Right cardiac atrium (tissue), 5 donors: ENCODE measurements at regions not wholly inside any gene's neighbourhood (a gene's known extent, or its start where the extent isn't known, plus 50 kb on each side); places are given as distances from the start of the nearest gene placed in this dataset.
A peak's percentile ranks its signal among the peaks of the same experiment; 100 is the strongest.

ENCODE experiments used
- ATAC-seq, 2 donors: fragments of 200-7000 bp; cut with Tn5 transposase; one replicate each; pipeline versions ENCODE4 v1.8.0 to v1.9.1; 2020; ENCODE audit warnings: moderate library complexity in 2 of 2, mild to moderate bottlenecking in 1 of 2
- DNase-seq, 3 donors: peaks; one replicate each; pipeline ENCODE4 v3.0.0-alpha.2; 2020
- H3K27ac ChIP-seq: one replicate; pipeline ENCODE4 v1.5.1; 2013; ENCODE audit warnings: mild to moderate bottlenecking, low read length, control low read depth, moderate library complexity
- H3K27me3 ChIP-seq: one replicate; pipeline ENCODE4 v1.6.1; 2013; ENCODE audit not compliant: control insufficient read depth, insufficient read depth
- H3K4me1 ChIP-seq: one replicate; pipeline ENCODE4 v1.6.1; 2013; ENCODE audit warnings: low read length; ENCODE audit not compliant: control insufficient read depth, insufficient read depth
- H3K4me3 ChIP-seq: one replicate; pipeline ENCODE4 v1.5.1; 2013; ENCODE audit warnings: low read length, control low read depth
- H3K9me3 ChIP-seq: one replicate; pipeline ENCODE4 v1.6.1; 2013; ENCODE audit warnings: low read length; ENCODE audit not compliant: control insufficient read depth
- WGBS: extraction: QIAGEN DNeasy Blood & Tissue Kit; methylation state at CpG from one replicate; pipeline ENCODE4 v1.1.7; 2013; 5-methylcytosine and 5-hydroxymethylcytosine counted together
- intact Hi-C, 4 donors: fragments of 100-400 bp; cut with DNase I; formaldehyde crosslinking; loops; one replicate each; pipeline versions ENCODE4 v1.11.0 to v1.14.0; 2022 to 2023
- donor health status: healthy with polysubstance abuse.
- donor health status: DM: no; HTN: yes; CAD: no.
- donor health status: DM: no; HTN: no; CAD: no.
- donor health status: DM: no; HTN: yes; CAD: no; lungs with severe emphysema.
- donor health status: DM: yes; HTN: yes; CAD: no.

GRCh38 chr9:126036881-126037291 lies 289.7 kb downstream of the PBX3 start:
- ATAC-seq: peak in 1 of 2 donors; percentile 19
- Histone ChIP-seq H3K27me3 (no peaks in the 10 kb centered on the region), H3K4me3 (no peak overlapping the region), H3K9me3 (no peaks in the 10 kb centered on the region), H3K27ac (no peak overlapping the region), H3K4me1 (no peaks in the 10 kb centered on the region)
- WGBS: 19% methylated on average over 19 of the region's 19 CpGs
- DNase-seq: peak in 1 of 3 donors; percentile 55
- intact Hi-C loops: no loop called here

DNA sequence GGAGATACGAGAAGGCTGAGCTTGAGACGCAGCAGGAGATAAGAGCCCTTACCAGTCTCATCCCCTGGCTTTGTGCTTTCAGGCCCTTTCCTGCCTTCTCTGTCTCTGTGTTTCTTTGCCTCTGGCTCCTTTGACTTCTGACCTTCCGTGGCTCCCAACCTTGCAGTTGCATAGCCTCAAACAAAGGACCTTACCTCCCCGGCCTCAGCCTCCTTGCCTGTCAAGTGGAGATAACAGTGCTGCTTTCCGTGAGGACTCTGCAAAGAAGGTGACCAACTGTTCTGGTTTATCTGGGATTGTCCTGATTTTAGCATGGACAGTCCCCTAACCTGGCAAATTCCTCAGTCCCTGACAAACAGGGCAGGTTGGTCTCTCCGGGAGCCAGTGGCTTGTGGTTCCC lies 287.8 kb upstream of the MVB12B start:
- WGBS: 69% methylated on average over 6 of the region's 6 CpGs
- ATAC-seq (no peak), DNase-seq (no peak)
- Histone ChIP-seq H3K4me3 (no peak overlapping the region), H3K4me1 (no peaks in the 10 kb centered on the region), H3K27ac (no peak overlapping the region), H3K9me3 (no peaks in the 10 kb centered on the region), H3K27me3 (no peaks in the 10 kb centered on the region)
- intact Hi-C loops: no loop called here

DNA sequence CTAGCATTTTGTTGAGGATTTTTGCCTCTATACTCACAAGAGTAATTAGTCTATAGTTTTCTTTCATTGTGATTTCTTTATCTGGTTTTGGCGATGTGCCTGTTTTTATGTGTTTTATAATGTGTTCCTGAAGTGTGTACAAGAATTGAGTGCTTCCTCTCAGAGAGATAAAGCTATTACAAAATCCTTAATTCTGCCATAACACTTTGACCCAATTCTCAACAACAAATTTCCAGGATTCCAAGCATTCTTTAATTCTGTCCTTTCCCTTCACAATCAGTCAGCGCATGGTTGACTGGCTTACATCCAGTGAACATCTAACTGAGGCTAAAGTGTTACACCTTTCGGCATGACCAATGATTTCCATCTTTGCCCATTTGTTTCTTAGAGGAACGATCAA lies 282.9 kb upstream of the MVB12B start:
- 57% methylated on average over 4 of the region's 4 CpGs for WGBS
- no peak overlapping the region for H3K27ac ChIP-seq
- no peaks in the 10 kb centered on the region for H3K4me1 ChIP-seq
- ATAC-seq (no peak), DNase-seq (no peak)
- no peak overlapping the region for H3K4me3 ChIP-seq
- intact Hi-C loops: no loop called here
- peaks cover 5% of the 10 kb centered on the region for H3K9me3 ChIP-seq
- no peaks in the 10 kb centered on the region for H3K27me3 ChIP-seq

GRCh38 chr9:126049088-126049487 lies 277.5 kb upstream of the MVB12B start:
- whole genome bisulfite sequencing: 62% methylated on average over 8 of the region's 8 CpGs
- no peak overlapping the region for H3K4me3 ChIP-seq
- ATAC-seq: no peak
- no peaks in the 10 kb centered on the region for H3K4me1 ChIP-seq
- no peak overlapping the region for H3K27ac ChIP-seq
- intact Hi-C loops: no loop called here
- DNase-seq: no peak
- H3K27me3 ChIP-seq: no peaks in the 10 kb centered on the region
- peaks cover 5% of the 10 kb centered on the region for H3K9me3 ChIP-seq

- no peak for ATAC-seq
- no peaks in the 10 kb centered on the region for H3K4me1 ChIP-seq
- no peak overlapping the region for H3K27ac ChIP-seq
- WGBS: 69% methylated on average over 26 of the region's 26 CpGs
- no peak for DNase-seq
- H3K9me3 ChIP-seq: peaks cover 5% of the 10 kb centered on the region
- intact Hi-C loops: no loop called here
- no peak overlapping the region for H3K4me3 ChIP-seq
- H3K27me3 ChIP-seq: no peaks in the 10 kb centered on the region
Observed at GRCh38 chr9:126049896-126050604, 276.6 kb upstream of the MVB12B start.

GRCh38 chr9:126050605-126050990 lies 276.0 kb upstream of the MVB12B start:
- Histone ChIP-seq H3K27me3 (no peaks in the 10 kb centered on the region), H3K4me1 (no peaks in the 10 kb centered on the region), H3K9me3 (peaks cover 5% of the 10 kb centered on the region), H3K27ac (no peak overlapping the region), H3K4me3 (no peak overlapping the region)
- 73% methylated on average over 9 of the region's 9 CpGs for WGBS
- ATAC-seq: no peak
- intact Hi-C loops: no loop called here
- no peak for DNase-seq

GRCh38 chr9:126051446-126052130 lies 275.0 kb upstream of the MVB12B start:
- Histone ChIP-seq H3K27me3 (no peaks in the 10 kb centered on the region), H3K9me3 (no peaks in the 10 kb centered on the region), H3K27ac (no peak overlapping the region), H3K4me1 (no peaks in the 10 kb centered on the region), H3K4me3 (no peak overlapping the region)
- ATAC-seq (no peak), DNase-seq (no peak)
- WGBS: 76% methylated on average over 15 of the region's 15 CpGs
- intact Hi-C loops: no loop called here

- DNase-seq (no peak), ATAC-seq (no peak)
- Histone ChIP-seq H3K4me3 (no peak overlapping the region), H3K9me3 (no peaks in the 10 kb centered on the region), H3K27ac (no peak overlapping the region), H3K27me3 (no peaks in the 10 kb centered on the region), H3K4me1 (no peaks in the 10 kb centered on the region)
- intact Hi-C loops: no loop called here
- 74% methylated on average over 6 of the region's 6 CpGs for WGBS
Observed at GRCh38 chr9:126052791-126053190, 273.8 kb upstream of the MVB12B start.

DNA sequence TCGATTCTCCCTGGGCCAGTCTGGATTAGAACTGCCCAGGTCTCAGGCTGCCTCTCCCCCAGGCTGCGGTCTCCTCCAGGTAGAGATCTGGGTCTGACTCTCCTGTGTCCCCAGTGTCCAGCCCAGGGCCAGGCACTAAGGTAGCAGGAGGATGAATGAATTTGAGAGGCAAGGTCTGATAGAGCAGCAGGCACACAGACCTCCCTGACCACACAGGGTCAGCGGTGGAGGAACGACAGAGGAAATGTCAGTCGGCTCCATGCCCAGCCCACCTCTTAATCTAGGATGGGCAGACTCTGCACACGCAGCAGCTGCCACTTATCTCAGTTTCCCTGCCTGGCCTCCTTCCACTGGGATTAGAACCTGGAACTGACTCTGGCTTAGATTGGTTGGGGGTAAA lies 272.7 kb upstream of the MVB12B start:
- Histone ChIP-seq H3K9me3 (no peaks in the 10 kb centered on the region), H3K27ac (no peak overlapping the region), H3K4me1 (no peaks in the 10 kb centered on the region), H3K27me3 (no peaks in the 10 kb centered on the region), H3K4me3 (no peak overlapping the region)
- WGBS: 37% methylated on average over 6 of the region's 6 CpGs
- ATAC-seq (no peak), DNase-seq (no peak)
- intact Hi-C loops: no loop called here

DNA sequence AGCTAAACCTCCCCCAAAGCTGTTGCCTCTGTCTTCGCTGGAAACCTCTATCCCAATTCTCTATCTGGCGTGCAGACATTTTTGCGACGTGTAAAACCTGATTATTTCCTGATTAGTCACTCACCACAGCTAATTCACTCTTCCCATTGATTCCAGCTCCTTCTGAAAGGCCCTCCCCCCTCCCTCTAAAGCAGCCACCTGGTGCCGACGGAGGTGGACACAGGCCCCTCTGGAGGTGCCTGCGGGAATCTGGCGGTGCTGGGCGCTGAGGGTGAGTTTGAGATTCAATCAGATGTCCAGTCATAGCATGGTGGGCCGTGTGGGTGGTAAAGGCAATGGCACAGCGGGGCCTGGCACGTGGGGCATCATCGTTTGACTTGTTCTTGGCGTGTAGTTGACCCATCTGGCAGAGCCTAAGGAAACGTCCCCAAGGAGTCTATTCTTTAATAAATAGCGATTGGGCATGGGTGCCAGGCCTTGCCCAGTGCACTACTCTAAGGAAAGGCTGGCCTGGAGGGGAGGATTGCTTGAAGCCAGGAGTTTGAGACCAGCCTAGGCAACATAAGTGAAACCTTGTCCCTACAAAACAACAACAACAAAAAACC lies 271.1 kb upstream of the MVB12B start:
- Histone ChIP-seq H3K4me3 (no peak overlapping the region), H3K9me3 (no peaks in the 10 kb centered on the region), H3K27ac (no peak overlapping the region), H3K4me1 (no peaks in the 10 kb centered on the region), H3K27me3 (no peaks in the 10 kb centered on the region)
- no peak for DNase-seq
- WGBS: 70% methylated on average over 16 of the region's 16 CpGs
- intact Hi-C loops: no loop called here
- ATAC-seq: no peak

GRCh38 chr9:126056312-126057021 lies 270.2 kb upstream of the MVB12B start:
- H3K27me3 ChIP-seq: no peaks in the 10 kb centered on the region
- intact Hi-C loops: no loop called here
- 64% methylated on average over 10 of the region's 10 CpGs for WGBS

More at GRCh38 chr9:126056312-126057021, 270.2 kb upstream of the MVB12B start:
- Histone ChIP-seq H3K4me3 (no peak overlapping the region), H3K9me3 (no peaks in the 10 kb centered on the region), H3K27ac (no peak overlapping the region), H3K4me1 (no peaks in the 10 kb centered on the region)
- no peak for ATAC-seq
- no peak for DNase-seq
